ENCODE measurements at regions not wholly inside any gene's neighbourhood (a gene's known extent, or its start where the extent isn't known, plus 50 kb on each side); places are given as distances from the start of the nearest gene placed in this dataset.
A peak's percentile ranks its signal among the peaks of the same experiment; 100 is the strongest.

GRCh38 chr12:124459852-124460645, 107.4 kb downstream of the NCOR2 start:
- intact Hi-C loops (cut with DNase I): loop anchor here in 6 of 10 donors (5.0 to 10.0 kb wide), 6 partner anchors 32 to 305 kb away; partner anchors contain the start of gene NCOR2 (in 3 of the 6)
- H3K4me3 ChIP-seq: no peak overlapping the region
- H3K27me3 ChIP-seq: no peaks in the 10 kb centered on the region
- peaks cover 0 to 2% (median 0%) of the 10 kb centered on the region in 12 donors for H3K9me3 ChIP-seq
- H3K4me1 ChIP-seq: peaks cover 4 to 54% (median 38%) of the 10 kb centered on the region in 12 donors
- TF ChIP-seq, protein P1, sequence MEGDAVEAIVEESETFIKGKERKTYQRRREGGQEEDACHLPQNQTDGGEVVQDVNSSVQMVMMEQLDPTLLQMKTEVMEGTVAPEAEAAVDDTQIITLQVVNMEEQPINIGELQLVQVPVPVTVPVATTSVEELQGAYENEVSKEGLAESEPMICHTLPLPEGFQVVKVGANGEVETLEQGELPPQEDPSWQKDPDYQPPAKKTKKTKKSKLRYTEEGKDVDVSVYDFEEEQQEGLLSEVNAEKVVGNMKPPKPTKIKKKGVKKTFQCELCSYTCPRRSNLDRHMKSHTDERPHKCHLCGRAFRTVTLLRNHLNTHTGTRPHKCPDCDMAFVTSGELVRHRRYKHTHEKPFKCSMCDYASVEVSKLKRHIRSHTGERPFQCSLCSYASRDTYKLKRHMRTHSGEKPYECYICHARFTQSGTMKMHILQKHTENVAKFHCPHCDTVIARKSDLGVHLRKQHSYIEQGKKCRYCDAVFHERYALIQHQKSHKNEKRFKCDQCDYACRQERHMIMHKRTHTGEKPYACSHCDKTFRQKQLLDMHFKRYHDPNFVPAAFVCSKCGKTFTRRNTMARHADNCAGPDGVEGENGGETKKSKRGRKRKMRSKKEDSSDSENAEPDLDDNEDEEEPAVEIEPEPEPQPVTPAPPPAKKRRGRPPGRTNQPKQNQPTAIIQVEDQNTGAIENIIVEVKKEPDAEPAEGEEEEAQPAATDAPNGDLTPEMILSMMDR (IDR thresholded peaks at IDR 0.05): no peak
- TF ChIP-seq POLR2A (IDR thresholded peaks at IDR 0.05): no peak
- H3K36me3 ChIP-seq: peaks cover 0 to 82% (median 45%) of the 10 kb centered on the region in 9 donors
- no peak for ATAC-seq
- peak in 1 of 5 donors; percentile 59 for DNase-seq
- peak overlapping the region in 1 of 12 donors; percentile 89 for H3K27ac ChIP-seq
- WGBS, 4 donors: 95 to 97% (median 96%) methylated on average over 15 to 18 of the region's 18 CpGs

DNA sequence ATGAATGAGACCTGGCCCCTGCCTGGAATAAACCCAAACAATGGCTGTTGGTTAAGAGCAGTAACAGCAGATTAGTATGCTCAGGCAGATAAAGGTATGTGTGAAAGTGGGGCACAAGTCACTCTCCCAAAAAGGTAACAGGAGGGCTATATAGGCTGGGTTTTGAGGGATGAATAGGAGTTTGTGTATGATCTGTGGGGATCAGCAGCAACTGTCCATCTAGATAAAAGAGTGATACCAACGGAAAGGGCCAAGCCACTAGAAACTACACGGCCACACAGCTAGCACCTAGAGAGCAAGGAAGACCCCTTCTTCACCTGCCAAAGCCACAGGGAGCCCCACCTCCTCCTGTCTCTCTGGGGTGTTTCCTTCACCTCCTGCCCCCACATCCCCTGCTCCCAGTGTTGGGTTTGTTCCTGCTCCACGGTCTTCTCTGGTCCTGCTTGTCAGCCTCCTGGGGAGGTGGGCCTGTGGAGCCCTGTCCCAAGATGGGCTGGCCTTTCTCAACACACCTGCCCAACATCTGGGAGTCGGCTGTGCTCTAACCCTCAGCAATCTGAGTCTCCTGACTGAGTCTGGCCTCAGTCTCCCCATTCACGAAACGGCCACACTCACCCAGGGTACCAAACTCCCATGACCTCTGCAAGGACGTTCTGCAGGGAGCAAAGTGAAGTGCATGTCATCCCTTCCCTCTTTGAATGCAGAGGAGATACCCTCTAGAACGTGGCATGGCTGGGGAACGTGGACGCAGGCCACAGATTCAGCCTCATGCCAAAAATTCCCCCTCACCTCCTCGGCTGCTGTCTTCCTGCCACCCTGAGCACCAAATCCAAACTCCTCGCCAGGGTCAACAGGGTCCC, 108.2 kb downstream of the NCOR2 start:
- intact Hi-C loops (cut with DNase I): loop anchor here in 6 of 10 donors (5.0 to 10.0 kb wide), 6 partner anchors 33 to 306 kb away; partner anchors contain the start of gene NCOR2 (in 3 of the 6)
- WGBS, 4 donors: 91 to 96% (median 93%) methylated on average over 12 of the region's 12 CpGs
- H3K4me3 ChIP-seq: no peak overlapping the region
- no peaks in the 10 kb centered on the region for H3K27me3 ChIP-seq
- TF ChIP-seq, protein P1 (IDR thresholded peaks at IDR 0.05): no peak
- no peak for TF ChIP-seq POLR2A (IDR thresholded peaks at IDR 0.05)
- DNase-seq: peak in 1 of 5 donors; percentile 22
- H3K9me3 ChIP-seq: no peaks in the 10 kb centered on the region
- no peak for ATAC-seq
- H3K27ac ChIP-seq: peak overlapping the region in 1 of 12 donors; percentile 89
- H3K4me1 ChIP-seq: peaks cover 4 to 55% (median 45%) of the 10 kb centered on the region in 12 donors
- peaks cover 0 to 75% (median 36%) of the 10 kb centered on the region in 9 donors for H3K36me3 ChIP-seq

DNA sequence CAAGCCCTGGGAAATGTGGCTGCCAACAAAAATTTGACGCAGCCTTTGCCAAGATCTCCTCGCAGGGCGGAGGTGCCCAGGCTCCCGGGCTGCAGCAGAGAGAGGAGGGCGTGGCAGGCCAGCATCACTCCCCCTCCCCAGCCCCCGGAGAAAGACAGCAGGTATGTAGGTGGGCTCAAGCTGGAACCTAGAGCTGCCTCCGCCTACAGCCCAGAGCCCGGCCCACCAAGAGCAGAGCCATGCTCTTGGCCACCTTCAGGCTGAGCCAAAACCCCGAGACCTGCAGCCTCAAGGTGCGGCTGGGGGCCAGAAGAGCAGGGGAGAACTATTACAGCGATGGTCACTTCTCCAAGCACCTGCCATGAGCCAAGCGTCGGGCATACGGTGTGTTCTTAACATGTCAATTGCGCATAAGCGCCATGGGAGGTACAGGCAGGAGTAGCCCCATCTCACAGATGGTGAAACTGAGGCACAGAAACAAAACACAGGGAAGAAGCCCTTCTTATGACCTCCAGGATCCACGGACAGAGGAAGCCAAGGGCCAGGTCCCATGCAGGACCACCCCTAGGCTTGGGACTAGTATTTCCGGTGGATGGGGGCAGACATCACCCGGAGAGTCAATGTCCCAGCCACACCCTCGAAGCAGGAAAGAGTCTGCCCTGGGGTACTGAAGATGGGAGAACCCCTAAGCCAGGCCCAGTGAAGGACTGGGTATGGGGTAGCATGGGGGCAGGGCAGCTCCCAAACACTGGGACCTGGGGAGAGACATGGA, 109.0 kb downstream of the NCOR2 start:
- H3K4me1 ChIP-seq: peaks cover 9 to 57% (median 51%) of the 10 kb centered on the region in 12 donors
- peak in 1 of 5 donors; percentile 36 for DNase-seq
- H3K9me3 ChIP-seq: no peaks in the 10 kb centered on the region
- peaks cover 0 to 67% (median 29%) of the 10 kb centered on the region in 9 donors for H3K36me3 ChIP-seq
- no peak for TF ChIP-seq POLR2A (IDR thresholded peaks at IDR 0.05)
- TF ChIP-seq, protein P1 (IDR thresholded peaks at IDR 0.05): no peak
- no peaks in the 10 kb centered on the region for H3K27me3 ChIP-seq
- no peak for ATAC-seq
- WGBS, 4 donors: 64 to 95% (median 81%) methylated on average over 15 to 20 of the region's 20 CpGs
- H3K27ac ChIP-seq: peak overlapping the region in 11 of 12 donors; percentile 70 to 91 (median 83)
- no peak overlapping the region for H3K4me3 ChIP-seq
- intact Hi-C loops (cut with DNase I): loop anchor here in 6 of 10 donors (5.0 to 10.0 kb wide), 6 partner anchors 34 to 306 kb away; partner anchors contain the start of gene NCOR2 (in 3 of the 6)
